ENCODE measurements at regions not wholly inside any gene's neighbourhood (a gene's known extent, or its start where the extent isn't known, plus 50 kb on each side); places are given as distances from the start of the nearest gene placed in this dataset.
A peak's percentile ranks its signal among the peaks of the same experiment; 100 is the strongest.

DNA sequence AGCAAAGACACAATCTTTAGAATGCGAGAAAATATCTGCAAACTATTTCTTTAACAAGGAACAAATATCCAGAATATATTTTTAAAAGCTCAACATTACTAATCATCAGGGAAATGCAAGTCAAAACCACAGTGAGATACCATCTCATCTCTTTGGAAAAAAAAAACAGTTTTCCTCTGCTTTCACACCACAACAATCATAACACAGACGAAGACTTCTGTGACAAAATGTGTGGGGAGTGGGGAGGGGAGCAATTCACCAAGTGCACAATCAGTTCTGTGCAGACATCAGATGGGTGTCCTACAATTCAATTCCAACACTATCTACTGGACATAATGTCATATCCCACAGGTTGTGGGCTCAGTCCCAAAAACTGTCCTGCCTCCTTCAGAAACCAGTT is 293.2 kb upstream of the SLC7A11 start:
- Histone ChIP-seq H3F3A (ENCODE audit: insufficient read depth) (no peaks in the 10 kb centered on the region), H3K4me2 (ENCODE audit: unreplicated experiment) (no peak overlapping the region), H3K27ac (no peak overlapping the region), H2AFZ (no peak overlapping the region), H4K20me1 (ENCODE audit: insufficient read depth) (no peaks in the 10 kb centered on the region), H3K36me3 (ENCODE audit: low read depth) (no peaks in the 10 kb centered on the region), H3K79me2 (ENCODE audit: insufficient read depth) (no peaks in the 10 kb centered on the region), H3K4me1 (ENCODE audit: insufficient read depth) (no peaks in the 10 kb centered on the region), H3K9ac (no peak overlapping the region), H3K9me3 (ENCODE audit: low read depth) (peaks cover 20% of the 10 kb centered on the region), H3K4me3 (no peak overlapping the region), H3K9me2 (ENCODE audit: insufficient read depth) (no peaks in the 10 kb centered on the region), H3K27me3 (replicated peaks; ENCODE audit: insufficient read depth) (no peaks in the 10 kb centered on the region)
- TF ChIP-seq EZH2phosphoT487 (IDR thresholded peaks at IDR 0.05; ENCODE audit: insufficient read depth, low read depth) = no peak
- no peak for TF ChIP-seq EZH2 (IDR thresholded peaks at IDR 0.05; ENCODE audit: insufficient read depth, poor library complexity, severe bottlenecking)
- DNase-seq = no peak
- in situ Hi-C loops (cut with MboI) = no loop called here
- WGBS, 2 experiments (ENCODE audit: low coverage in 1 of 2, low lambda C conversion rate in 2 of 2, missing lambda C conversion rate in 2 of 2) = 33 to 34% methylated on average over 2 of the region's 2 CpGs

DNA sequence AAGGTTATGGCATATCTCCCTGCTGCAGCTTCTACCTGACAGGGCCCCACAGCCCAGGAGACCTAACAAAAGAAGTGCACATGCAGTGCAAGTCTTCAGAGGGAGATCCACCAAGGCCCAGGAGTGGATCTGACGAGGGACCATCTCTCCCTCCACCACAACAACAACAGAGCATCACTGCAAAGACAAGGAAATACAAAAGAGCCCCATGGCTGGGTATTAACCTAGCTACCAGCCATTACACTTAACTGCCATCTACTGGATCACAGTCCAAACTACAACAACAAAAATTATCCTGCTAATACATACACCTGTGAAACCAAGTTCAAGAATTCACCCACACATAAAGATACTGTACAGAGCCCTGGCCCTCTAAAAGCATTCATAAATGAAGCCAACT is 280.2 kb upstream of the SLC7A11 start:
- H3K4me2 ChIP-seq (ENCODE audit: unreplicated experiment) = no peak overlapping the region
- H3K27ac ChIP-seq = no peak overlapping the region
- no peak for TF ChIP-seq EZH2 (IDR thresholded peaks at IDR 0.05; ENCODE audit: insufficient read depth, poor library complexity, severe bottlenecking)
- no peak for TF ChIP-seq EZH2phosphoT487 (IDR thresholded peaks at IDR 0.05; ENCODE audit: insufficient read depth, low read depth)
- DNase-seq = peak; percentile 56
- no peaks in the 10 kb centered on the region for H3K27me3 ChIP-seq (replicated peaks; ENCODE audit: insufficient read depth)
- no peaks in the 10 kb centered on the region for H3F3A ChIP-seq (ENCODE audit: insufficient read depth)
- no peak overlapping the region for H3K9ac ChIP-seq
- H3K4me1 ChIP-seq (ENCODE audit: insufficient read depth) = no peaks in the 10 kb centered on the region
- 30 to 33% methylated on average over 1 of the region's 1 CpG for WGBS, 2 experiments (ENCODE audit: low coverage in 1 of 2, low lambda C conversion rate in 2 of 2, missing lambda C conversion rate in 2 of 2)
- H3K4me3 ChIP-seq = no peak overlapping the region
- no peaks in the 10 kb centered on the region for H4K20me1 ChIP-seq (ENCODE audit: insufficient read depth)
- no peaks in the 10 kb centered on the region for H3K9me3 ChIP-seq (ENCODE audit: low read depth)
- no peaks in the 10 kb centered on the region for H3K79me2 ChIP-seq (ENCODE audit: insufficient read depth)
- no peak overlapping the region for H2AFZ ChIP-seq
- H3K9me2 ChIP-seq (ENCODE audit: insufficient read depth) = no peaks in the 10 kb centered on the region
- no peaks in the 10 kb centered on the region for H3K36me3 ChIP-seq (ENCODE audit: low read depth)
- in situ Hi-C loops (cut with MboI) = no loop called here

DNA sequence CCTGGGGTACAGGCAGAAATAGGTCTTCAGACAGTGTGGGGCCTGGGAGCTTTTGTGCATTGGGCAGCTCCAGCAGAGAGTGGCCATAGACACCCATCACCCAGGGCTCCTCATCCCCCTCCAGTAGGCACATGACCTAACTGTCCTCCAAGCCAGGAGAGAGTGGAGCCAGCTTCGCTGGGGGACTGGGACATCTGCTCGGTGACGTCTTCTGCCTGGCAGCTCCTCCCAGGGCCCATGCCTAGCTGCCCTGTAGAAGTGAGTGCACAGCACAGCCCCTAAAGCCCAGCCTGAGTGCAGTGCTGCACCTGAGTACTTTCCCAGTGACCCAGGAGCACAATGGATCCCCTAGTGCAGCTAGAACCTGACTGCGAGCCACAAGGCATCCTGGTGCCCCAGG is 279.7 kb upstream of the SLC7A11 start:
- no peak for DNase-seq

DNA sequence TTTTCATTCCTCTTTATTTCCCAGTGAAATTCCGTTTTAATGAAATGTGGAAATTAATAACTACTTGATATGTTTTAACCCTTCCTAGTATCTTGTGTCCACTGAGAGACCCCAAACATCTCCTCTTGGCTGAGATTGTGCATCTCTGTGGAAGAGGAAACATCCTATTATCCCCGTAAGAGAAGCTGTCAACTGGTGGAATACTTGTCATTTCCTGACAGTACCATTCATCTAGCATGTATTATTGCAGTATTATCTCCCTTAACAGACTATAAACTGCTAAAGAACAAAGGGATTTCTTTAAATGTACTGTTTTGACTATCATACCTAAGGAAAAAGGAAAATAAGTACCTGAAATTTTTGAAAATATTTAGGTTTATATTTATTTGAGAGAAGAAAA is 277.3 kb upstream of the SLC7A11 start:
- 0 out of 2 replicates have a peak overlapping the region, but pooled peaks have one; percentile 13 for H2AFZ ChIP-seq
- no peak for DNase-seq
- no peak overlapping the region for H3K9ac ChIP-seq
- 24 to 38% methylated on average over 2 of the region's 2 CpGs for WGBS, 2 experiments (ENCODE audit: low coverage in 1 of 2, low lambda C conversion rate in 2 of 2, missing lambda C conversion rate in 2 of 2)
- TF ChIP-seq EZH2 (IDR thresholded peaks at IDR 0.05; ENCODE audit: insufficient read depth, poor library complexity, severe bottlenecking) = no peak
- no peak for TF ChIP-seq EZH2phosphoT487 (IDR thresholded peaks at IDR 0.05; ENCODE audit: insufficient read depth, low read depth)
- H3K27ac ChIP-seq = no peak overlapping the region
- no peaks in the 10 kb centered on the region for H4K20me1 ChIP-seq (ENCODE audit: insufficient read depth)
- H3K9me3 ChIP-seq (ENCODE audit: low read depth) = no peaks in the 10 kb centered on the region
- no peaks in the 10 kb centered on the region for H3K9me2 ChIP-seq (ENCODE audit: insufficient read depth)
- H3K4me2 ChIP-seq (ENCODE audit: unreplicated experiment) = no peak overlapping the region
- H3K4me3 ChIP-seq = no peak overlapping the region
- no peaks in the 10 kb centered on the region for H3F3A ChIP-seq (ENCODE audit: insufficient read depth)
- no peaks in the 10 kb centered on the region for H3K4me1 ChIP-seq (ENCODE audit: insufficient read depth)
- in situ Hi-C loops (cut with MboI) = no loop called here
- no peaks in the 10 kb centered on the region for H3K27me3 ChIP-seq (replicated peaks; ENCODE audit: insufficient read depth)
- no peaks in the 10 kb centered on the region for H3K79me2 ChIP-seq (ENCODE audit: insufficient read depth)
- no peaks in the 10 kb centered on the region for H3K36me3 ChIP-seq (ENCODE audit: low read depth)

More for the DNA sequence above, 279.7 kb upstream of the SLC7A11 start:
- H3K9me2 ChIP-seq (ENCODE audit: insufficient read depth) = no peaks in the 10 kb centered on the region
- no peaks in the 10 kb centered on the region for H3K27me3 ChIP-seq (replicated peaks; ENCODE audit: insufficient read depth)
- H3K4me3 ChIP-seq = no peak overlapping the region
- H2AFZ ChIP-seq = no peak overlapping the region
- WGBS, 2 experiments (ENCODE audit: low coverage in 1 of 2, low lambda C conversion rate in 2 of 2, missing lambda C conversion rate in 2 of 2) = 74 to 76% methylated on average over 4 of the region's 4 CpGs
- TF ChIP-seq EZH2phosphoT487 (IDR thresholded peaks at IDR 0.05; ENCODE audit: insufficient read depth, low read depth) = no peak
- no peak for TF ChIP-seq EZH2 (IDR thresholded peaks at IDR 0.05; ENCODE audit: insufficient read depth, poor library complexity, severe bottlenecking)
- no peaks in the 10 kb centered on the region for H3K79me2 ChIP-seq (ENCODE audit: insufficient read depth)
- no peaks in the 10 kb centered on the region for H3K36me3 ChIP-seq (ENCODE audit: low read depth)
- no peaks in the 10 kb centered on the region for H3K4me1 ChIP-seq (ENCODE audit: insufficient read depth)
- no peak overlapping the region for H3K4me2 ChIP-seq (ENCODE audit: unreplicated experiment)
- H4K20me1 ChIP-seq (ENCODE audit: insufficient read depth) = no peaks in the 10 kb centered on the region
- H3K9me3 ChIP-seq (ENCODE audit: low read depth) = no peaks in the 10 kb centered on the region
- H3K27ac ChIP-seq = no peak overlapping the region
- in situ Hi-C loops (cut with MboI) = no loop called here
- H3F3A ChIP-seq (ENCODE audit: insufficient read depth) = no peaks in the 10 kb centered on the region
- H3K9ac ChIP-seq = no peak overlapping the region

DNA sequence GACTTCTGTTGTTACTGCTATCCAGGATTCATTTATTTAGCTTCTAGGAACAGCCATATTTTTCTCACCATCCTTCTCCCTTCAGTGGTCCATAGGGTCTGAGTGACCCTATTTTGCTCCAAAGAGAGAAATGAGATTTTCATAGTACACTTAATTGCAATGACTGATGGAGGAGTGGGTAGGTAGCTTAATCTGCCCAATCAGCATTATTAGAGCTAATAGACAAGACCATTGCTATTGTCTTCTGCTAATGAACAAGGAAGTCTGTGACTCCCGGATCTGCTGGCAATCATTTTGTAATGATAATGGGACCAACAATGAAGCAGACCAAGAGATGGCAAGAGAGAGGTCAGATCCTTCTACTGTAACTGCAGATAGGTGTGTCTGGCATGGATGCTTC is 271.4 kb upstream of the SLC7A11 start:
- in situ Hi-C loops (cut with MboI) = no loop called here
- no peaks in the 10 kb centered on the region for H3K9me2 ChIP-seq (ENCODE audit: insufficient read depth)
- DNase-seq = no peak
- no peaks in the 10 kb centered on the region for H3K36me3 ChIP-seq (ENCODE audit: low read depth)
- H3F3A ChIP-seq (ENCODE audit: insufficient read depth) = peaks cover 8% of the 10 kb centered on the region; the same call in 1 of the 2 replicates
- H3K9me3 ChIP-seq (ENCODE audit: low read depth) = no peaks in the 10 kb centered on the region
- H3K27me3 ChIP-seq (replicated peaks; ENCODE audit: insufficient read depth) = no peaks in the 10 kb centered on the region
- no peak overlapping the region for H3K27ac ChIP-seq
- TF ChIP-seq EZH2phosphoT487 (IDR thresholded peaks at IDR 0.05; ENCODE audit: insufficient read depth, low read depth) (no peak), EZH2 (IDR thresholded peaks at IDR 0.05; ENCODE audit: insufficient read depth, poor library complexity, severe bottlenecking) (no peak)
- H2AFZ ChIP-seq = no peak overlapping the region
- no peaks in the 10 kb centered on the region for H4K20me1 ChIP-seq (ENCODE audit: insufficient read depth)
- H3K4me2 ChIP-seq (ENCODE audit: unreplicated experiment) = no peak overlapping the region
- H3K9ac ChIP-seq = no peak overlapping the region
- no peaks in the 10 kb centered on the region for H3K79me2 ChIP-seq (ENCODE audit: insufficient read depth)
- peaks cover 16% of the 10 kb centered on the region for H3K4me1 ChIP-seq (ENCODE audit: insufficient read depth)
- 79 to 80% methylated on average over 1 of the region's 1 CpG for WGBS, 2 experiments (ENCODE audit: low coverage in 1 of 2, low lambda C conversion rate in 2 of 2, missing lambda C conversion rate in 2 of 2)
- H3K4me3 ChIP-seq = no peak overlapping the region

Measured in GM23248 (cell line).